Activated gamma-delta T cell treated with anti-CD3 and anti-CD28 coated beads, Interleukin-2, amount 50 U/mL, for 16 hours (primary cell): ENCODE measurements at regions not wholly inside any gene's neighbourhood (a gene's known extent, or its start where the extent isn't known, plus 50 kb on each side); places are given as distances from the start of the nearest gene placed in this dataset.

ENCODE experiments used
- DNase-seq: peaks from one replicate; pipeline ENCODE4 v3.0.0-alpha.2; 2020; ENCODE audit warnings: low read depth

DNA sequence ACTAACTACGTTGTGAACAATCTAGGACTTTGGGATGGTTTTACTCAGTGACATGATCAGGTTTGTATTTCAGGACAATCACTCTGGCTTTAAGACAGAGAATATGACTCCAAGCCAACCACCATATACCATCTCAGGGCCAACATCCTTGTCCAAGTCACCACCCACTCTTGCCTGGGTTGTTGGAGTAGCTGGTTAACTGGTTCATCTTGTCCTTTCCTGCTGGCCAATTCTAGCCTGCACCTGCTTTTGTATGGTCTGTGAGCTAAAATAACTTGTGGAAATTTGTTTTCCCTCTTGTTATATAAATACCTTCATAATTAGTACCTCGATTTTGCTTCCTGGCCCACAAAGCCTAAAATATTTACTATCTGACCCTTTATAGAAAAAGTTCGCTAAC is 306.8 kb upstream of the STT3B start:
- DNase-seq, result no peak

DNA sequence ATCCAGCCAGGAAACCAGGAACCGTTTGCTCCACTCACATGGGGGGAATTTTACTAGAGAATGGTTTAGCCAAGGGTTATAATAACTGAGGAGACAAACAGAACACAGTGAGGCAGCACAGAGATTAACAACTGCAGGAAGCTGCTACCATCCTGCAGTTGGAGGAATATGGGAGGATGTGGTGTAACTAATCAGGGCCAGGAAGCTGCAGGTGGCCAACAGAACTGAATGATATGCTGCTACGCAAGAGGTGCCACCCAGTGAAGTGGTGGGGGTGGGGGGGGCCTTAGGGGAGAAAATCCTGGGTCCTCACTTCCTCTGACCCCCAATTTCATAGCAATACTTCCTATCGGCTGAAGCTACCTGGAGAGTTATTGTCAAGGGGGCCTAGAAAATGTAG is 306.4 kb upstream of the STT3B start:
- DNase-seq, result no peak

DNA sequence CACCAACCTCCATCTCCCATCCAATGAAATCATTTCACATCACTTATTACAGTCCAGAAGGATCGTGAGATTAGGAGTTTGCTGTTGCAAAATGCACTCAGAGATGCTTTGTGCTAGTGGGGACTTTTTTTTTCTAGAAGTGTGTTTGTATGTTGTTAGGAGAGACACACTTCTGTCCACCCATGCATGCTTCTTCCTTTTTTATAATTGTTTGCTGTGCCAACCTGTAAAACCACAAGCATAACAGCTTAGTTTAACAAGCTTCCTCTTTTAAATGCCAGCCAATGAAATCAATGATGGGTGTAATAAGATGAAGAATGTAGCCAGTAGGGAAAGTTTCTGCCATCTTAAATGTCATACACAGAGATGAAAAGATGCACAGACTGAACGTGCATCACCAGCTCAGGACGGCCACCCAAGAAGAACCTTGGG is 305.6 kb upstream of the STT3B start:
- DNase-seq, result no peak

DNA sequence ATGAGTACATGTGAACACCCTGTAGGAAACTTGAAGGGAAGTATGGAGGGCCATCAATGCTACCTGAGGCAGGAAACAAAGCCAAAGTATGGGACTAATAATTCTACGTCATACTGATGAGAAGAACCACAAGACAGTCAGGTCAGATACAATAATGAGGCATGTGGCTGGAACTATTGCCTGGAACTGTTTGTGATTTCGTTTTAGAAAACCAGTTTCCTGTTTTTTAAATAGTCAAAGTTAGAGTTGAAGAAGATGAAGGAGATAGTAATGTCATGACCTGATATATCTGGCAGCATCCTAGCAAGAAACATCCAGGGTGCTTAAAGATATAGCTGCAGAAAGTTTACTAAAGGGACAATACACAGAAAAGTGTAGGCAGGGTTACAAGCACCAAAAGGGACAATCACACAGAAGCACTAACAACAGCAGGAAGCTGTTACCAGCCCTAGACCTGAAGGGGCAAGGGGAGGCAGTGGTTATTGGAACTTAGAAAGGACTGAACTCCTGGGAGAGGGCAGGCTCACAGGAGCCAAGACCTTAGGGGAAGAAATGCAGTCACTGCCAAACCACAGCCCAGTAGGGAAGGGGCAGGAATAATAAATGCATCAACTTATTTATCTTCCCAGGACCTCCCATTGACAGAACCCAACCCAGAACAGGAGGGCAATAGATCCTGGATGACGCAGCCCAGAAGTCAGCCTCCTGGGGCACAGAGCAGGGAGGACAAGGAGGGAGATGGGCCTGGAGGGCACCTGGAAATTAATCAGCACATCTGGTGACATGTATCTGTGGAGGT is 302.1 kb upstream of the STT3B start:
- DNase-seq, result no peak

DNA sequence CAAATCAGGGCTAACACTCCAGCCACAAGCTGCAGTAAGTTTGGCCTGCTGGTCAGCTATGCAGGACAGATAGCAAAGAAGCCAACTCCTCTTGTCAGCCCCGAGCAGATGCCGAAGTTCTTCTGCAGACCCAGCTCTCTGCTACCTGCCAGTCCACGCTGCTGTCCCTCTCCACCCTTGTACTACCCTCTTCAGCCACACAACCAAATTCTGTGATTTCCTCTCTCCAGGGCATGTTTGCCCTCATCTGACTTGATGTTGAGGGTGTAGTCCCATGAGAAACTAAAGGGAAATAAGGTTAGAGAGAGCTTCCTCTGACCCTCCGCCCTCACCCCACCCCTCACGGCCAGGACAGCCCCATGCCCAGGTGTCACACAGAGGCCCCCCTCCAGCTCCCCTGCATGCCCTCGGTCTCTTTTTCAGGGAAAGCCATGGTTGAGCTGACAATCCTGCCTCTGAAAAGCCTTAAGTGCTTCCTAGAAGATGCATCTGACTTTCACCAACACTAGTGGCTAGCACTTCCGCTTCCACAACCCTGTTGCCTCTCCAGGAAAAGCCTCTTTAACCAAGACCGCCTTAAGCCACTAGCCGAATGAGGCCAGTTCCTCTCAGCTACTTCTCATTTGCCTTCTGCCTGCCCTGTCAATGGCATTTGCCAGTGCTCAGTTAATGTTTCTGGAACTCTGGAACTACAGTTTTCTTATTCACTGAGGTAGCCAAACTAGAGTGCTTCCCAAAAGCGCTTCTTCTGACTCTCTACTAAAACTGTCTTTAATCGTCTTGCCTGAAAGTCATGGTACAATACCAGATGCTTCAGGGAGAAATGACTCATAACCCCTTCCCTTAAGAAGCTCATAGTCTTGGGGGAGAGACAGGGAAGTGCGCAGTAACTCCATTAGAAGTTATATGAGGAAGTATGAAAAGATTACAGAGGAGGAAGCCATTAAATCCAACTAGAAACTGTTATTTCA is 300.4 kb upstream of the STT3B start:
- no peak for DNase-seq

DNA sequence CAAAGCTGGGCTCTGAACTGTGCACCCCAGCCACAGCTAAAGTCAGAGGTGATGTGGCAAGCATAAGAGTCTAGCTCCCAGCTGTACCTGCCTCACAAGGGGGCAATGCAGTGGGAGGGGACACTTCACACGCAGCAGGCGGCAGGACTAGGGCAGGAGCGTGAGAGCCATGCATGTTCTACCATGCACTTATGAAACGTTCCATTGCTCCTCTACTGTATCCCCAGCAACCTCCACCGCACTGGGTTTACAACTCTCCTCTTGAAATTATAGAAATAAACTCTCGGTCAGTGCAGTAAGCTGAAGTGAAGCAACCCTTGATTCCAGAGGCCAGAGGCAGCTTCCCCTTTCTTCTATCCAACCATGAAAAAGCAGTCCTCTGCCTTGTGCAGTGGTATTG is 298.6 kb upstream of the STT3B start:
- DNase-seq, result no peak

DNA sequence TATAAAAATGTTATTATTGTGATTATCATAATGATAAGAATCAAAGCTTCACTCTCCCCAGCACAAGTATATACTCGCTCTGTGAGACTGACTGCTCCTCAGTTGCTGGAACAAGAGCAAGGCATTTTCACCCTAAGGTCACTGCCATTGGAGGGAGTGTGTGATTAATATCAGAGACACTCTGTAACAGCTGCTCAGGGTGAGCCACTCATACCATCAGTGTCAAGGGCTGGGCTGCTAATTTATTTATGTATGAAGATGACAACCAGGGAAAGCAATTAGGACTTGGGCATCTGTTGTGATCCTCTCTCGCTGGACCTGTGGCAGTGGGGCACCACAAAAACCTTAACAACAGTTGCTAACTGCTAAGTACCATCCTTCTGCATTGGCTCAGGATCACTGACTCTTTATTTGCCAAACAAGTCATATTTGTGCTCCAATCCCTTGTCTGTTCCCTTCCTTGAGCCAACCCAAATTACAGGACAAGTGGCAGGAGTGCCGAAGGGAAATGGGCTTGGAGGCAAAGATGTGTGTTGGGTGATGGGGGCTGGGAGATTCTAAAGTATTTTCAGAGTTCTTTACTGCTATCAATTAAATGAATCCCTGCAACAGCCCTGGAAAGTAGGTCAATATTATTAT is 297.5 kb upstream of the STT3B start:
- DNase-seq, result no peak

DNA sequence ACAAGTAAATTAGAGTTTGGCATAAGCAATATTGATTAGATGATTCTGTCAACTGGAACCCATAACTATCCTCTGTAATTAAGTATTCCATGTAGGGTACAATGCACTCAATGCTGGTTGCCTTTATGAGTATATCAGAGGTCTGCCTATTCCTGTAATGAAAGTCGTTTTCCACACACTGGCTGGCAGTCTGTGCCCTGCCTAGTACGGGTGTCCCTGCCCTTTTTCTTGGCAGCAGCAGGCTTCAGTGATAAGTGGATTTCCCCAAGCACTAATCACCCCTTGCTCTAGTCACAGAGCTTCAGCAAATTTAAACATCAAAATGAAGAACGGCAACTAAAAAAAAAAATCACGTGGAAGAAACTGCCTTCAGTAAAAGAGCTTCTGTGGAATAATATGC is 294.8 kb upstream of the STT3B start:
- no peak for DNase-seq

DNA sequence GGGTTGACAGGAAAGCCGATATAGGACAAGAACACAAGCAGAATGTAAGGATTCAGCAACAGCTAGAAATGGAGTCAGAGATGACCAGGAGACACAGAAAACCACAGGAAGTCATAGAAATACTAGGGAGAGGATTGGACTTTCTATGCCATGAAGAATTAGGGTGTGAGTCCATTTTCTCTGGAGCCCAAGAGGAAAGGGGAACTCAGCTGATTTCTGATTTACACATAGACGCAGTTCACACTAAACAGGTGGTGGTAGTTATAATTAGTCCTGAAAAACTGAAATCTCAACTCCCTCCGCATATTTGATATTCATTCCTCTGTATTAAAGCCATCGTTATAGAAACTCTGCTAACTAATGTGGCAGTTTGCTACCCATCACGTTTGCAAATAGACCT is 292.7 kb upstream of the STT3B start:
- no peak for DNase-seq

DNA sequence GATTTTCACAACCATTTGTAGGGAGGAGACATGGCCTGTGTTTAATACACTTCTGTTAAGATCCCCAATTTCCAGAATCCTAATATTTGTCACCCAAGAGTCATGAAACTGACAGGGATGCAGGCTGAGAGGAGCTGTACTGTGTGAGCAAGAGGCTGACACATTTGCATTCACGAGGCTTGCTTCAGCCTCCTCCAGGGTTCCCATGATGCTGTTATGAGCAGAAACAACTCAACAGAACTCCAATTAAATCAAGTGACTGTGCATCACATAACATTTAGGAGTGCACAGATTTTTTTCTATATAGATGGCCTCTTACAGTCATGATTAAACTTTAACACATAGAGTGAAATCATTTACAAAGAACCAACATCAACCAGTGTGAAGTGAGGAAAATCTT is 292.3 kb upstream of the STT3B start:
- no peak for DNase-seq

DNA sequence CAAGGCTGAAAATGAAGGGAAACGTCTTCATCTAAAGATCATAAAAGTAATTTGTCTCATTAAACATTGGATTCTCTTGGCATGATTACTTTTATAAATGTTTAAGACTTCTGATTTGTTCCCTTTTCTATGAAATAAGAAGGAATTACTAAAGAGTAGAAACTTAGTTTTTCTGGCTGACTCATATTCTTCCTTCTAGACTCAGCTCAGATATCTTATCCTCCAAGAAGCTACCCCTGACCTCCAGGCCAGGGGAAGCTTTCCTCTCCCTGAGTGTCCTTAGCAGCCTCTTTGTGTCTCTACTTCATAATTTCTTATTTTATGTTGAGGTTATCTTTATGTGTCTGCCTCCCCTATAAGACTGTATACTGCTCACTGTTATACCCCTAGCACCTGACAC is 291.9 kb upstream of the STT3B start:
- no peak for DNase-seq

DNA sequence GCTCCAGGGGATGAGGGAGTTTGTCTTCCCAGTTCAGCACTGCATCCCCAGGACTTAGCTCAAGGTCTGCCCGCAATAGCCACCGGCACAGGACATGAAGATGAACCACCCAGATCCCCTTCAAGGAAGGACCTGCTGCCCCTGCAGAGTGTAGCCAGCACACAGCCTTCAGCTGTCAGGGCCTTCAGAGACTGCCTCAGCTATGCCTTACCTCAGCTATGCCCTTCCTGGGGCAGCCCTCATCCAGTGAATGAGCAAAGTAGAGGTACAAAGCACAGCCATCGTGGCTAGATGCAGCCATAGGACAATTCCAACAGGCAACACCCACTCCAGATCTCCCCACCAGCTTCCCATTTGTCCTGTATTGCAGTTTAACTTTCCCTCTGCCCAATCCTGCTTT is 291.2 kb upstream of the STT3B start:
- DNase-seq, result no peak

DNA sequence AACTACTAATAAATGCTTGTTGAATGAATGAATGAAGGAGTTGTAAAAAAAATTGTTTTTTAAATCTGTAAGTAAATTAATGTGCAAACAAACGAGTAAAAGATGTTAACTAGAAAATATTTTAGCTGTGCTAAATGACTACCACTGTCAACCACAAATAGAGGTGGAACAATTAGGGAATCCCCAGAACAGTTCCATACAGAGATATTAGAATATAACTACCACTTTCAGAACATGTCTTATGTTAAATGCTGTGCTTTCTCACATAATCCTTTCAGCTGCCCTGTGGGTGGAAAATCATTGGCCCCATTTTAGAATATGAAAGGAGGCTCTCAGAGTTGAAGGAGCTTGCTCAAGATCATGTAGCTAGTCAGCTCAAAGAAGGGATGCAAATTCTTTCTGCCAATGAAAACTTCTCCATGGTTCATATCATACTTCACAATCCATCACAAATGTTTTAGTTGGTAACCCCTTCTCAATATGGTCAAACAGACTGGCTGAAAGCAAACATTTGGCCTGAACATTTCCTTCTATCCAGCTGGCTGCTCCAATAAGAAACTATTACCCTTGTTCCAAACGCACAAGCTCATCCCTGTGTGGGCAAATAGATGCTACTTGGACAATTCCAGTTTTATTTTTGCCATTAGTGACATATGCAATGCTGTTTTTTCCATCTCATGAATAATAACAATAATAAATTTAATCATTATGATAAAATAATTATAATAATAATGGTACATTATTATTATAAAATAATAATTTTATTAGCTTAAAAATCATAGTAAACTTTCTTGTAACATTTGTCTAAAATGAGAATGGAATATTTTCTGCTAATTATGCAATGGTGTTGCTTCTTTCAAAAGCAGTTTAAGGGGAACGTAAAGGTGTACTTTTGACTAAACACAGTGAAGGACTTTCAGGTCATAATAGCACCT is 290.4 kb upstream of the STT3B start:
- no peak for DNase-seq

DNA sequence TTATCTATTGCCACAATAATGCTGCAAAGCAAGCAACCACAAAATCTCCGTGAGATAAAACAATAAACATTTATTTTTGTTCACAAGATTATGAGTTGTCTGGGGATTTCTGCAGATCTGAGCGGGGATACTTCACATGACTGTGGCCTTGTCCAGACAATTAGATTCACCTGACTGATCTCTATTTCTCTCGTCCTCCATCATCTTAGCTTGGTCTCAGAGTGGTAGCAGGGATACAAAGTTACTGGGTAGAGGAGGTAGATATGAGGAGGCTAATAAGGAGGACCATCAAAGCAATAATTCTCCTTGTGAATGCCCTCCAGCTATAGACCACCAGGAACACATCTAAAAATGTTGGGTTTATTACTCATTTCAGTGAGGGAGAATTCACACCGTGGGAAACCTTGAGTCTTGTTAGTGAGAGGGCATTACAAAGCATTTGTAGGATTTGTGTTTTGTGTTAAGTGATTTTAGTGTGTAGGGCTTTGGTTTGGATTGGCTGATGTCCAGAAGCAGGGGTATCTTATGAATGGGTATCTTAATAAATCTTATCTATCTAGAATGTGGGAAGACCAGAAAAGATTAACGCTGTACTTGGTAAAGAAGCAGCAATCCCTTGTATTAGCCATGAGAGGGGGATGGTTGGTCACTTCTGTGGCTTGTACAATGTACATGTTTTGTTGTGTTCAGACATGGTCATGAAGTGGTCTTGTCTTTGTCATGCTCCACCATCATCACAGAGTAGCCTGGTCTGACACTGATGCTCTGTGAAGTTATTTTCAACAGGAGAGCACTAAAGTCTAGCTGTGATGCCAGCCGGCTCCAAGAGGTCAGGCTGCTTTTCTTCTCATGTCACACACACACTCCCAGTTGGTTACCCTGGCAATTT is 287.6 kb upstream of the STT3B start:
- DNase-seq, result no peak

DNA sequence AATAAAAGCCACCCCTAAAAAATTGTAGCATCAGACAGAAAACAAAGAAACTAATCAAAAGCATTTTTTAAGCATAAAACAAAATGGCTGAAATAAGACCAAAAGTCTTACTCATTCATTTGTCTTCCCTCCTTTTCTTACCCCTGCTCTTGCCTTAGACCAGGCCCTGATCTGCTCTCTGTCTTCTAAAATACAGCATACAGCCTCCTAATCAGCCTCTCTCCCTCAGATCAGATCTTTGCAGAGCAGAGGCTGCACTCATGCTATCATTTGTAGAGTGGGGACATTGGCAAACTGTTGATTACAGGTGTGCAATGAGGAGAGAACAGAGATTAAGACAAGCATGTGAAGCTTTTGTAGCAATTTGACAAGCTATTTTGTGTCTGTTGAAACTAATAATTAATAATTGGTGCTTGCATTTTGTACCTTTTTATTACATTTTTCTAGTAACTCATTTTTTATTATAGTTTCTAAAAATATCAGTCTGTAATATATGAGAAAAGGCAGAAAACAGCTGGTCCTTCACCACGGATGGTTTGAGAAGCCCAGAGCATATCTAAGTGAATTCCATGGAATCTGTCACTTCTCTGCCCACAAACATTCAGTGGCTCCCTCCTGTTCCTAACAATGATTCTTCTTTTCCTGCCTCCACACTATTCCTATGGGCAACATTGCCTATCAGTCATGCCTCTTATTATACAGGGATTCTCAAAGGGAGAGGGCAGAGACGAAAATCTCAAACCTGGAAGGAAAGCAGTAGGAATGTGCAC is 286.2 kb upstream of the STT3B start:
- no peak for DNase-seq

DNA sequence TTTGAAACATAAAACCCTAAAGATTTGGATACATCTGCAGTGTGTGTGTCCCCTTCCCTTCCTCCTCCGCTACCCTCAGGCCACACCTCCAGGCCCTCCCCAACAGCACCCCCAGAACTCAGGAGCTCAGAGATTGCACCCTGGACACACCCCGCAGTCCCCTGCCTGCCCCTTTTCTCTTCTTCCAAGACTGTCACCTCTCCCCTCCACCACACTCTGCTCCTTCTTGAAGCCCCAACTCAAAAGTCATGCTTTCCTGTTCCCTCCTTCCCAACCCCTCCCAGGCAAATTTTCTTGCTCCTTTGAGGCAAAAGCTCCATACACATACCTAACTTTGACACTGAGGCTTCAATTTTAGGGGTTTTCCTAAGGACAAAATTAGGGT is 285.7 kb upstream of the STT3B start:
- DNase-seq, result no peak

DNA sequence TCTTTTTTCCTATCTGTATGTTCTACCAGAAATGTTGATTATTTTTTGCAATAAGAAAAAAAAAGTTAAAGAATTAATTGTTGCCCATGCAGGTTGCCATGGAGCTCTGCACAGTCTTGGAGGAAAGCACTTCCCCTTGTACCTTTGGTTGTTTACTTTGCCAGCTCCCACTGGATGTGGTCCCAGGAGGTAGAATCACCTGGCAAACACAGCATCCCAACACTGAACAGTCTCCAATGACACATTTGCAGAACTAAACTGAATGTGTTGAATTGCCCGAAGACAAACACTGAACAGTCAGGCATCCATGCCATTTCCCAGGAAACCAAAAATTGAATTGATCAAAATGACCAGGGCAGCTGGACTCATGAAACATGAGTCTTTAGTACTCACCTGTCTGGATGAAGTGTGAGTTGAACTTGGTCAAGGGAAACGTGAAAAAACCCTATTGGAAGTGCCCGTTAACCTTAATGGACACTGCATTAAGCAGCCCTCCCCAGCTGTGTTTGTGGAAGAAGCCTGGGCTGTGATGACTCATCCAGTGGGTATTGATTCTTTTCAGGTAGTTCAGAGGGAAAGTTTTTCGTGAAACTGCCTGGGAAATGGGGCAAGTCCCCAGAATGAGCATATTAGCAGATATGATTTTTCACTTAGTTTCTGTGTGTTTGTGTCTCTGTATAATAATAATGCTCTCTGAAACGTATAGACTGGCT is 284.7 kb upstream of the STT3B start:
- DNase-seq, result no peak

DNA sequence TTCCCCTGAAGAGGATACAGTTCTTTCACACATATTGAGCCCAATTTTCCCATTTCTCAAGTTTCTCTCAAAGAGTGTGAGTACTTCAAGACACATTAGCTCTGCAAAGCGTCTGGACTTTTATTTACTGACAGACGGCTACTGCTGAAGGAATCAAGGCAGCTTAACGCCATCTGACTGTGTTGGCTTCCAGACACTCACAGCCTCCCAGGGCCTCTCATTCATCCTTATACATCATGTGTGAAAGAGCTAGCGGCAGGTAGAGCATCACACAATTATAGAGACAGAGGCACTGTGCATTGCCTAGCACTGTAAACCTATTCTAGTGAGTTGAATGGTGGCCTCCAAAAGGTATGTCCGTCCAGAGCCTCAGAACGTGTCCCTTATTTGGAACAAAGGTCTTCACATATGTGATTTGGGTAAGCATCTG is 284.1 kb upstream of the STT3B start:
- no peak for DNase-seq

DNA sequence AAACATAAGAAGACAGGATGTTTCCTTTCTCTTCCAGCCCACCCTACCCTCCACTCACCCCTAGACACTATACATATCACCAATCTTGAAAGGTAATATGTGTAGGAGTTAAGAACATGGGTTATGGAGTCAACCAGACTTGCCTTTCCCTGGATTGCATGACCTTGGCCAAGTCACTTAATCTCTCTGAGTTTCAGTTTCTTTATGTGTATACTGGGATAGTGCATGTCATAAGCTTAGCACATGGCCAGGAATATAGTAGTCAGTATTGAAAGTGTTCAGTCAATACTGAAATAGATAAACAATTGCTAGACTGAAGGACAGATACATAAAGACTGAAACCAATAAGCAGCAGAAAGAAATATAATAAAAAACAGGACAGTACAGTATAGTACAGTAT is 283.2 kb upstream of the STT3B start:
- no peak for DNase-seq
